Umbilical cord (tissue), 1 donor: ENCODE measurements at regions not wholly inside any gene's neighbourhood (a gene's known extent, or its start where the extent isn't known, plus 50 kb on each side); places are given as distances from the start of the nearest gene placed in this dataset.
"Not testable (repeated sequence)": the region's sequence is repeated elsewhere in the genome, so short reads cannot be mapped to it uniquely, and the experiment has no call there.

Experiments used
- DNase-seq: peaks from one replicate; pipeline ENCODE4 v3.0.0-alpha.2; 2015; ENCODE audit warnings: low spot score

DNA sequence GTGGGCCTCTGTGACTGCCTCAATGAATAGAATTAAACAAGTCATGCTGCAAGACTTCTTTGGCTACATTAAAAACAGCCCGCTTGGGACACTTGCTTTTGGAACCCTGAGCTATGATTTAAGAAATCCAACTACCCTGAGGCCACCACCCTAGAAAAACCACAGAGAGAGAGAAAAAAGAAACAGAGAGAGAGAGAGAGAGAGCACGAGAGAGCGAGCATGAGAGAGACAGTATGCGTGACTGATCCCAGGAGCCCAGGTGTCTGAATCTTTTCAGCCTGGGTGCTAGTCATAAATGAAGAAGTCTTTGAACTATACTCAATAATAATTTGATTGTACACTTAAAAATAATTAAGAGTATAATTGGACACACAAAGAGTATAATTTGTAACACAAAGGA is 123.1 kb upstream of the FREM1 start:
- DNase-seq, result no peak

GRCh38 chr9:15032860-15033259 is 122.6 kb upstream of the FREM1 start:
- no peak for DNase-seq

DNA sequence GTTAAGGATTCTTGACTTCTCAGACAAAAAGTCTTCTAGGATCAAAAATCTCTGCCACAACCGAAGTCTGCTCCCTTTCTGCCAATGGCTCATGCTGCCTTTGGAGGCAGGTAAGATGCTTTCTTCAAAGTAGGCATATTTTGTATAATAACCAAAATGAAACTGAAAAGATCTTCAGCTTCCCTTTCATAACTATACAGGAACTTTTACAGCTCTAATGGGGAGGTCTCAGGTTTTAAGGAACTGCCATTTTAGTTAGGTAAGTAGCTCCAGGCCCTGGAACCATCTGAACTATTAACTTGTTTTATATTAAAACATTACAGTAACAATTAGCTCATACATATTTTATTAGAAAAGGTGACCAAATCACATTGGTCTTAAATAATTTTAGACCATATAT is 110.9 kb upstream of the FREM1 start:
- DNase-seq, result no peak

GRCh38 chr9:15018096-15018637 is 107.9 kb upstream of the FREM1 start:
- no peak for DNase-seq

DNA sequence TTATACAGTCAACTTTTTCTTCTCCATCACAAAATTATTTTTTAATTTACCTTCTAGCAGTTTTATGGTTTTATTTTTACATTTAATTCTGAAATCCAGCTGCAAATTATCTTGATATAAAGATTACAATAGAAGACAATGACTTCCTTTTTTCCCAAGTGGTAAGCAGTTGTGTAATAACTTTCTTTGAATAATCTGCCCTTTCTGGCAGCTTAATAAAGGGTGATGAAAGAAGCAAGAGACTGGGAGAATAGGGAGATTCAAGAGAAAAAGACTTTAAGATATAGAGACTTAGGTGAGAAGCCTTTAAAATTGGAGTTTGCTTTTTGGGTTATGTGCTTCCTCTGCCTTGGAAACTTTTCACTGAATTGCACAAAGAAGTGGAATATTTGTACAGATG is 100.4 kb upstream of the FREM1 start:
- DNase-seq, result no peak

DNA sequence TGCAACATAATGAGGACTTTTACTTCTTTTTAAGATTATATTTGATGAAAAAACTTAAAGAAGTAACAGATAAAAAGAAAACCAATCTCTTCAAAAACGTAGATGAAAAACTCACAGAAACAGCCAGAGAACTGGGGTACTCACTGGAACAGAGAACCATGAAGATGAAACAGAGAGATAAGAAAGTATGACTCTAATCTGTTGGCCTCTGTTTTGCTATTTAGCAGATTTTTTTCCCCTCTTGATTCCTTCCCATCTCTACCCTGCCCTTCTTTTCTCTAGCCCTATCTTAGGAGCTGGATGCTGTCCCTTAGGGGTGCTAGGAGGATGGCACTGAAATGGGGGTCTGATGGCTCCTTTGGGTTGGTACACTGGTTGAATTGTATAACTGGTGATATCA is 97.5 kb upstream of the FREM1 start:
- DNase-seq, result peak; percentile 27

DNA sequence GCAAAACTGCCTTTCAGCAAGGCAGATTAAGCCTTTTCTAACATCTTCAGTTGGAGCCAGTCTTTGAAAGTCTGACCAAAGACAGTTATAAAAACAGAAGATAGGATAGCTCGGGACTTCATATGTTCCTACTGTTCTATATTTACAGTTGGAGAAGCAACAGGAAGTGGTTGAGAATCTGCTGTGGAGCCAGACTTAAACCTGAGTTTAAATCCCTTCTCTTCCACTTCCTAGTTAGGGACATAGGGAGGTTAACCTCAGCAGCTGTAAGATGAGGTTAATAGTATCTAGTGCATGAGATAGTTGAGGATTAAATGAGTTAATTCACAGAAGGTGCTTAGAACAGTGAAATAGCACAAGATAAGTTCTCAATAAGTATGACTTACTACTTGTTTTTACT is 84.5 kb upstream of the FREM1 start:
- no peak for DNase-seq

DNA sequence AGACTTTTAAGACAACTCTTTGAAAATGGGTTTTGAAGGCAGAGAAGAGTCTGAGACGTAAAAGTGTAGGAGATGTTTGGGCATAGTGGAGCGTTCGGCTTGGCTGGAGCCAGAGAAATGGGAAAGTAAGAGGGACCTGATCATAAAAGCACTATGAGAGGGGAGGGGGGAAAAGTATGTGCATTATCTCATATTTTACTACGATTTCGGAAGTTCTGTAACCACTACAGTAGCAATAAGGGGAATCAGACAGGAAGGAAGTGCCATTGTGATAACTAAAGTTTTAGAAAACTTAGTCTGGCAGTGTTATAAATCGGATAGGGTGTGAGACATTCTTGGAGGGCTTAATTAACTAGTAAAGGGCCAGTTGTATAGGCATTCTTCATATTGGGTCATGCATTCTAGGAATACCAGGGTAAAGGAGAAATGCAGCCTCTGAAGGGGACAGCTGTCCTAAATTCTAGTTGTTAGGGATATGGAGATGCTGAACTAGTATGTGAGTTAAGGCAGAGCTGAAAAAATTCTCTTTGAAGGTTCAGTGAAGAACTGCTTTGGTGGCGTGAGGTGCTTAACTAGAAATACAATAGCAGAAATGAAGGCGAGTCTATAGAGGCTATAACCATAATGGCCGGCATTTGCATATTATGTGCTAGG is 83.8 kb upstream of the FREM1 start:
- DNase-seq, result no peak

- DNase-seq, result peak; percentile 94
Observed at GRCh38 chr9:14993061-14993800, 83.0 kb upstream of the FREM1 start.

DNA sequence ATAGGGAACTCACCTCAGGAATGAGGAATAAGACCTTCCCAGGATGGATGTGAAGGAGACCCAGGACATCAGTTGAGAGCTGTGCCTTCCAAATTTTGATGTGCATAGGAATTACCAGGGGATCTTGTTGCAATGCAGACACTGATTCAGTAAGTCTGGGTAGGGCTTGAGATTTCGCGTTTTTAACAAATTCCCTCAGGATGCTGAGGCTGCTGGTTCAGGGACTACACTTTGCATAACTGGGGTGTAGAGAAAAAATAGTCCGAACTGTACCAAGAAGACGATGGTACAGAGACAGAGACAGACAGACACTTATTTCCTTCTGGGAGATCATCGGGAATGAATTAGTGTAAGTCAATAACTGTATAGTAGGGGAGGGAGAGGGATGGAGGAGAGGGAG is 82.3 kb upstream of the FREM1 start:
- no peak for DNase-seq

DNA sequence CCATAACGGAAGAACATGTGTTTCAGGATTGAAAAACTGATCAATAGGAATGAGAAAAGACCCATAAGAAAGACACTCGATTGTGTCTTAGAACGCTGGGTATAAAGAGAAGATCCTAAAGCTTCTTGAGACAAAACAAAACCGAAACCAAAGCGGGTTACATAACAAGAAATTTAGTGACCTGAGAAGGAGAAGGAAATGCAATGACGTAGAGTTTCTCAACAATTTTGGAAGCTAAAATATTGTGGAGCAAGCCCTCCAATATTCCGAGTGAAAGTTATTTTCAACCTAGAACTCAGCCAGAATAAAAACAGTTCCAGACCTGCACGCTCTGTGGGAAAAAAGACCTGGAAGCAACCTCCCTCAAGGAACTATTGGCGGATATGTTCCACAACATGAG is 81.9 kb upstream of the FREM1 start:
- no peak for DNase-seq

DNA sequence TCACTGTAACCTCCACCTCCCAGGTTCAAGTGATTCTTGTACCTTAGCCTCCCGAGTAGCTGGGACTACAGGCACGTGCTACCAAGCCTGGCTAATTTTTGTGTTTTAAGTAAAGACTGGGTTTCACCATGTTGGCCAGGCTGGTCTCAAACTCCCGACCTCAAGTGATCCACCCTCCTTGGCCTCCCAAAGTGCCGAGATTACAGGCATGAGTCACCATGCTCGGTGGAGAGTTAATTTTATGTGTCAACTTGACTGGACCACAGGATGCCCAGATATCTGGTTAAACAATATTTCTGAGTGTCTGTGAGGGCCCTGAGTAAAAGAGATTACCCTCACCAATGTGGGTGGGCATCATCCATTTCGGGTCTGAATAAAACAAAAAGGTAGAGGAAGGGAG is 80.4 kb upstream of the FREM1 start:
- not testable (repeated sequence) for DNase-seq

- DNase-seq, result no peak
Observed at GRCh38 chr9:14989811-14990210, 79.6 kb upstream of the FREM1 start.

- DNase-seq, result not testable (repeated sequence)
Observed at GRCh38 chr9:14989336-14989735, 79.1 kb upstream of the FREM1 start.

- DNase-seq, result no peak
Observed at GRCh38 chr9:14987858-14988257, 77.6 kb upstream of the FREM1 start.

GRCh38 chr9:14985419-14985818 is 75.2 kb upstream of the FREM1 start:
- peak; percentile 35 for DNase-seq

DNA sequence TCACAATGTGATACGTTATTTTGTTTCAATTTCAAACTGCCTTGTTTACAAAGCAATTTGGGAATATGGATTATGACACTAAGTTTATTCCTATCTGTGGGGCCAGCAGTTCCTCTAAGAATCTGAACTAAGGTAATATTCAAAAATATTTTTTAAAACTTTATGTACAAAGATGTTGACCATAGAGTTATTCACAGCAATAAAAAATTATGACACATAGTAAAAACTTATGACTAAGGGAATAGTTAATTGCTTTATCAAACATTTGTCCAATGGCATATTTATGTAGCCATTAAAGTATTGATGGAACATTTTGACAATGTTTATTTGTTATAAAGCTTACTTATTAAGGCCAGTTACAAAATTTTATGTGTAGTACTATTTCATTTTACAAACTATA is 73.4 kb upstream of the FREM1 start:
- DNase-seq, result no peak

- peak; percentile 84 for DNase-seq
Observed at GRCh38 chr9:14981291-14981950, 71.2 kb upstream of the FREM1 start.

DNA sequence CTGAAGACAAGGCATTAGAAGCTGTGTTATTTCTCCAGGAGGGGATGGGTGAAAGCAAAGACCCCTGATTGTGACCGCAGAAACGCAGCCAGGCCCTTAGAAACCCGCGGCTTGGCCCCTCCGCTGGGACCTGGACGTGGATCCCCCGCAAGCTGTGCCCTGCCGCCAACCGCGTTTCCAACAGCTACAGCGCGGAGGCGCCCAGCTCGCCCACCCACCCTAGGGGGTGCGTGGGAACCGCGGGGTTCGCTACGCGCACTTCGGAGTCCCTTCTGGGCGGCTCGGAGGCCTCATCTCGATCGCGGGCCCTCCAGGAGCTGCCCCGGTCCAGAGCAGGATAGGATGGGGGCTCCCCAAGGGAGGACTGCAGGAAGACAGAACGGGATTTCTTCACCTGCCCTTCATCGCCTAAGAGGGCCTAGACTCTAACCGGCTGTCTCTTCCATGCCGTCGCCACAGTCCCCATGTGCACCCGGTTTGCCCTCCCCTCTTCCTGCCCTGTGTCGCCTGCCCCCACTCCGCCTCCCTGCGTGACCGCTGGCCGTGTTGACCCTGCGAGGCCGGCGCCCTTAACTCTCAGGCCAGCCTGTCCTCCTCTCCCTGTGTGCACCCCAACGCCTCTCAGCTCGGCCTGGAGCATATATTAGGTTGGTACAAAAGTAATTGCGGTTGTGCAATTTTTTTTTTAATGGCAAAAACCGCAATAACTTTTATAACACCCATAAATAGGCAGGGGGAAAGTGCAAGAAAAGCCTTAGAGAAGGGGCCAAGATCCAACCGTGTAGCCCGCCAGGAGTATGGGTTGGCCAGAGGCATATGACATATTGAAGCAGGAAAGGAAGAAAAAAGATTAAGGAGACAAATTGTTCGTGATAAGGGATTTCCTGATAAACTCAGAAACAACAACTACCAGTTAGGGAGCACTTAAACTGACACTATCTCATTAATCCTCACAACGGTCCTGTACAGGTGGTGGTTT is 68.1 kb upstream of the FREM1 start:
- no peak for DNase-seq

GRCh38 chr9:14967450-14968321 is 57.5 kb upstream of the FREM1 start:
- DNase-seq, result no peak
